ENCODE measurements at regions not wholly inside any gene's neighbourhood (a gene's known extent, or its start where the extent isn't known, plus 50 kb on each side); places are given as distances from the start of the nearest gene placed in this dataset.

GRCh38 chr13:109509154-109509900 is 277.1 kb downstream of the IRS2 start:
- no peak for DNase-seq

- DNase-seq = peak; percentile 49
Measured at GRCh38 chr13:109500146-109500773, 286.1 kb downstream of the IRS2 start.

- no peak for DNase-seq
Measured at GRCh38 chr13:109497917-109498316, 288.5 kb downstream of the IRS2 start.

GRCh38 chr13:109496216-109496615 is 290.2 kb downstream of the IRS2 start:
- DNase-seq = no peak

- no peak for DNase-seq
Measured at GRCh38 chr13:109494925-109495369, 291.4 kb downstream of the IRS2 start.

- no peak for DNase-seq
Measured at GRCh38 chr13:109485136-109485794, 301.1 kb downstream of the IRS2 start.

- DNase-seq = no peak
Measured at GRCh38 chr13:109483284-109483683, 303.1 kb downstream of the IRS2 start.

GRCh38 chr13:109481040-109481439 is 305.3 kb downstream of the IRS2 start:
- DNase-seq = no peak

- peak; percentile 15 for DNase-seq
Measured at GRCh38 chr13:109480011-109480955, 306.1 kb downstream of the IRS2 start.

GRCh38 chr13:109479534-109479933 is 306.8 kb downstream of the IRS2 start:
- no peak for DNase-seq

GRCh38 chr13:109476001-109476400 is 310.4 kb downstream of the IRS2 start:
- no peak for DNase-seq

GRCh38 chr13:109468123-109468522 is 318.3 kb downstream of the IRS2 start:
- DNase-seq = no peak

GRCh38 chr13:109465148-109465547 is 321.2 kb downstream of the IRS2 start:
- peak; percentile 51 for DNase-seq

GRCh38 chr13:109454167-109454917 is 332.0 kb downstream of the IRS2 start:
- DNase-seq = no peak

GRCh38 chr13:109451726-109452125 is 334.7 kb downstream of the IRS2 start:
- no peak for DNase-seq

GRCh38 chr13:109448629-109449028 is 337.8 kb downstream of the IRS2 start:
- no peak for DNase-seq

- DNase-seq = no peak
Measured at GRCh38 chr13:109447667-109448066, 338.7 kb downstream of the IRS2 start.

GRCh38 chr13:109440320-109440719 is 346.1 kb downstream of the IRS2 start:
- no peak for DNase-seq

GRCh38 chr13:109439813-109440212 is 346.6 kb downstream of the IRS2 start:
- no peak for DNase-seq

GRCh38 chr13:109436841-109437240 is 349.5 kb downstream of the IRS2 start:
- DNase-seq = no peak

- no peak for DNase-seq
Measured at GRCh38 chr13:109436055-109436622, 350.2 kb downstream of the IRS2 start.

GRCh38 chr13:109431217-109431616 is 355.2 kb downstream of the IRS2 start:
- DNase-seq = no peak
